HUES48 (cell line): ENCODE measurements at regions not wholly inside any gene's neighbourhood (a gene's known extent, or its start where the extent isn't known, plus 50 kb on each side); places are given as distances from the start of the nearest gene placed in this dataset.

Source experiments
- H3K27ac ChIP-seq: one replicate; pipeline ENCODE4 v1.7.0; 2013; ENCODE audit warnings: low read depth, low read length, inconsistent platforms
- H3K27me3 ChIP-seq: 2 replicates; pipeline ENCODE4 v1.6.1; 2013; ENCODE audit warnings: mild to moderate bottlenecking, low read length; ENCODE audit not compliant: control insufficient read depth, insufficient read depth
- H3K36me3 ChIP-seq: 2 replicates; pipeline ENCODE4 v1.6.1; 2013; ENCODE audit warnings: low read length; ENCODE audit not compliant: control insufficient read depth, insufficient read depth
- H3K4me1 ChIP-seq: 2 replicates; pipeline ENCODE4 v1.6.1; 2013; ENCODE audit warnings: mild to moderate bottlenecking, low read length; ENCODE audit not compliant: control insufficient read depth, insufficient read depth
- H3K4me3 ChIP-seq: 2 replicates; pipeline ENCODE4 v1.5.1; 2013; ENCODE audit warnings: mild to moderate bottlenecking, low read depth, low read length
- H3K9ac ChIP-seq: 2 replicates; pipeline ENCODE4 v1.6.1; 2013; ENCODE audit warnings: mild to moderate bottlenecking, low read depth, low read length, moderate library complexity
- H3K9me3 ChIP-seq: 2 replicates; pipeline ENCODE4 v1.6.1; 2013; ENCODE audit warnings: low read length; ENCODE audit not compliant: control insufficient read depth, insufficient read depth

DNA sequence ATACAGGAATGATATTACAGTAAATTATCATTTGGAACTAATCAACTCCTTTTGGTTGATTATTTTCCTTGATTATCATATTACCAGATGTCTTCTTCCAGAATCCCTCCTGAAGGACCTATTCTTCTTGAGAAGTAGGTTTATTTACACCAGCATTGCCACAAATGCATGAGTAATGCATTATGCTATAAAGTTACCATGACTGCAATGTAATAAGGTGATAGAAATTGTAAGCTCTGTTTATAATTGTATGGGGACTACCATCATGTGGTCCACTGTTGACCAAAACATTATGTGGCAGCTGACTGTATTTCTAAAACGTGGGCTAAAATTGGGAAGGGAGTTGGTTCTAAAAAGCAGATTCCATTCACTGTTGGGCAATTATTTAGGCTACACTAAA, 602.2 kb downstream of the NYAP2 start:
- no peaks in the 10 kb centered on the region for H3K9me3 ChIP-seq
- H3K36me3 ChIP-seq = no peaks in the 10 kb centered on the region
- H3K27ac ChIP-seq = no peak overlapping the region
- H3K9ac ChIP-seq = no peak overlapping the region
- no peak overlapping the region for H3K4me3 ChIP-seq
- no peaks in the 10 kb centered on the region for H3K27me3 ChIP-seq
- no peaks in the 10 kb centered on the region for H3K4me1 ChIP-seq

GRCh38 chr2:225999692-226000091, 600.2 kb downstream of the NYAP2 start:
- no peaks in the 10 kb centered on the region for H3K4me1 ChIP-seq
- no peak overlapping the region for H3K9ac ChIP-seq
- H3K27ac ChIP-seq = no peak overlapping the region
- no peaks in the 10 kb centered on the region for H3K9me3 ChIP-seq
- no peaks in the 10 kb centered on the region for H3K36me3 ChIP-seq
- H3K27me3 ChIP-seq = no peaks in the 10 kb centered on the region
- H3K4me3 ChIP-seq = no peak overlapping the region

DNA sequence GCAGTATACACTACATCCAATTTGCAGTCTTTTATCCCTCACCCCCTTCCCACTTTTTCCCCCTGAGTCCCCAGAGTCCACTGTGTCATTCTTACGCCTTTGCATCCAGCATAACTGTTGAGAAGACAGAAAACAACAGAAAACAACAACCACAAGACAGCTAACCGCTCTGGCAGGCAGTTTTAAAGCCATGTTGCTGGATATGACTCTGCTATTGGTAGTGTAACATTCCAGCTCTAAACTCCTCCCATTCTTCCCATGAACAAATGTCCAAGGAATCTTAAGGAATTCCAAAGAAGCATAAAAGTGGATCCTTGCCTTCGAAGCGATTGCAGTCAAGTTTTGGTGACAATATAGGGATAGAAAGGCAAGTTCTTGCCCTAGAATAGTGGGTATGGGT, 599.1 kb downstream of the NYAP2 start:
- no peak overlapping the region for H3K9ac ChIP-seq
- H3K4me3 ChIP-seq = no peak overlapping the region
- no peaks in the 10 kb centered on the region for H3K36me3 ChIP-seq
- H3K9me3 ChIP-seq = no peaks in the 10 kb centered on the region
- H3K4me1 ChIP-seq = no peaks in the 10 kb centered on the region
- no peaks in the 10 kb centered on the region for H3K27me3 ChIP-seq
- no peak overlapping the region for H3K27ac ChIP-seq

DNA sequence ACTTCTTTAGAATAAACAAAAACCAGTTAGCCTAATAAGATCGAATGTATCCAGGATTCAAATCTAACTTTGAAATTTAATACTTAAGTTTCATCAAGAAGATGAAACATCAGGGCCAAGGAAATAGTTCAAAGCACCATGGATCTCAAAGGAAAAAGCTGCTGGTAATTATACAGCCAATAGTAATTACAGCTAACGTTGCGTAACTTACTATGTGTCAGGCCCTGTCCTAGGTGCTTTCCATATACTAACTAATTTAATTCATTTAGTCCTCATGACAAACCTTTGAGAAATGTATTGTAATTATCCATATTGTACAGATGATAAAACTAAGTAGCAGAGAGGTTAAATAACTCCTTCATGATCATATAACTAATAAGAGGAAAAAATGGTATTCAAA, 598.6 kb downstream of the NYAP2 start:
- Histone ChIP-seq H3K9ac (no peak overlapping the region), H3K9me3 (no peaks in the 10 kb centered on the region), H3K36me3 (no peaks in the 10 kb centered on the region), H3K27ac (no peak overlapping the region), H3K4me1 (no peaks in the 10 kb centered on the region), H3K27me3 (no peaks in the 10 kb centered on the region), H3K4me3 (no peak overlapping the region)

DNA sequence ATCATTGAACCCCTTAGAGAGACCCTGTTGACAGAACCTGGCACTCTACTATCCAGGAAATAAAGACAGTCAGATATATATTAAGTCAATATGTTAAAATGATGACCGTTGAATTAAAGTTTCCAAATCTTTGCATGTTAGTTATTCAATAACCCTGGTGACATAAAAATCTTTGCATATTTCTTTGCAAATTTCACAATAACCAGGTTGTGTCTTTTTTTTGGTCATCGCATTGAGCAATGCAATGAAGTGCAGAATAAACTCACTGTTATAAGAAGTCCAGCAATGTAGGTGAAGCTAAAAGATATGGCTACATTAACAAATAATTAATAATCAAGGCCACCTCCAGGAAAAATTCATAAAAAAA, 596.9 kb downstream of the NYAP2 start:
- no peak overlapping the region for H3K27ac ChIP-seq

DNA sequence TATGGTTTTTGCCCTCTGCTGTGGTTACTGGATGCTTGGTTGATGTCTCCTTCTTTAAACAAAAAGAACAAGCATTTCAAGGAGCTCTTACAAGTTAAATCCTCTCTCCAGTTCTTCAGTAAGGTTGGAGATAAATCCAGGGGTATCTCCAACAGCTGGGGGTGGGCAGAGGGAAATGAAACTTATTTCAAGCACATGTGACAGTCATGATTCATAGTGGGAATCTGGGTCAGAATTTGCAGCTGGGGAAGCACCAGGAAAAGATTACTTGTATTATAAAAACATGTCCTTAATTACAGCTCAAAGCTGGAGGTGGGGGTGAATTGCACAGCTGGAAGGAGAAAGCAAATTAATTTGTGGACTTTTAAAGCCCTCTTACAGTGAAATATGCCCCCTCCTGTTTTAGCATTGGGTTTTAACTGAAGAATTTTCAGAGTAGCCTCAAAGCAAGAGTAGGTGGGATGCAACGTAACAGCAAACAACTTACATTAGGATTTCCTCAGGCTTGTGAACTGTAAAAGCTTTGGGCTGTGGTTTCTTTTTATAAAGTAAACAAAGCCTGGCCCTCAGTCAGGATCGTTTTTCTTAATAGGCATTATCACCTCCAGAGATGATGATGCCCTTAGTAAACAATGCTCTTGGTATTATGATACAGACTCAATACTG, 596.4 kb downstream of the NYAP2 start:
- no peaks in the 10 kb centered on the region for H3K36me3 ChIP-seq
- no peak overlapping the region for H3K9ac ChIP-seq
- no peak overlapping the region for H3K27ac ChIP-seq
- no peak overlapping the region for H3K4me3 ChIP-seq
- no peaks in the 10 kb centered on the region for H3K4me1 ChIP-seq
- no peaks in the 10 kb centered on the region for H3K9me3 ChIP-seq
- H3K27me3 ChIP-seq = no peaks in the 10 kb centered on the region

More for the DNA sequence above, 596.9 kb downstream of the NYAP2 start:
- H3K36me3 ChIP-seq = no peaks in the 10 kb centered on the region
- H3K4me3 ChIP-seq = no peak overlapping the region
- no peaks in the 10 kb centered on the region for H3K27me3 ChIP-seq
- H3K9me3 ChIP-seq = no peaks in the 10 kb centered on the region
- no peak overlapping the region for H3K9ac ChIP-seq
- no peaks in the 10 kb centered on the region for H3K4me1 ChIP-seq

- Histone ChIP-seq H3K27ac (no peak overlapping the region), H3K9me3 (no peaks in the 10 kb centered on the region), H3K4me1 (no peaks in the 10 kb centered on the region), H3K9ac (no peak overlapping the region), H3K36me3 (no peaks in the 10 kb centered on the region), H3K27me3 (no peaks in the 10 kb centered on the region), H3K4me3 (no peak overlapping the region)
Observed at GRCh38 chr2:225994748-225995405, 595.4 kb downstream of the NYAP2 start.

DNA sequence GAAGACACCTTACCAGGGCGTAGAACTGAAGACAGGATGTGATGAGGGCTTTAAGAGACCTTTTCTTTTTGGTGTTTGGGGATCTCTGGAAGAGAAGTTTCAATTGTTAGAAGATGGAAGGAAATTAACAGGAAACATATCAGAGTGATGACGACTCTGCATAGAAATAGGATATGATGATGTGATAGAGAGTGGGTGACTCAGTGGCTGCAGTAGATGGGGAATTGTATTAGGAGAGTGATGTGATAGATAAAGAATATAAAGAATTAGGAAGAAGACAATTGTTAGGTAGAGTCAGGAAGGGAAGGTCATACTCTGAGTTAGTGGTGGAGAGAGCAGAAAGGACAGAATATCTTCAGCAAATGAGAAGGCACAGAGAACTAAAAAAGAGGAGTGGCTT, 593.9 kb downstream of the NYAP2 start:
- H3K27ac ChIP-seq = no peak overlapping the region
- H3K36me3 ChIP-seq = no peaks in the 10 kb centered on the region
- no peaks in the 10 kb centered on the region for H3K4me1 ChIP-seq
- no peaks in the 10 kb centered on the region for H3K9me3 ChIP-seq
- no peaks in the 10 kb centered on the region for H3K27me3 ChIP-seq
- H3K4me3 ChIP-seq = no peak overlapping the region
- H3K9ac ChIP-seq = no peak overlapping the region

- no peaks in the 10 kb centered on the region for H3K9me3 ChIP-seq
- no peaks in the 10 kb centered on the region for H3K36me3 ChIP-seq
Observed at GRCh38 chr2:225989809-225990208, 590.3 kb downstream of the NYAP2 start.

GRCh38 chr2:225980372-225980771, 580.9 kb downstream of the NYAP2 start:
- Histone ChIP-seq H3K4me1 (no peaks in the 10 kb centered on the region), H3K9ac (no peak overlapping the region), H3K27me3 (no peaks in the 10 kb centered on the region), H3K36me3 (no peaks in the 10 kb centered on the region), H3K4me3 (no peak overlapping the region), H3K9me3 (no peaks in the 10 kb centered on the region), H3K27ac (no peak overlapping the region)

More at GRCh38 chr2:225989809-225990208, 590.3 kb downstream of the NYAP2 start:
- Histone ChIP-seq H3K27me3 (no peaks in the 10 kb centered on the region), H3K27ac (no peak overlapping the region), H3K4me1 (no peaks in the 10 kb centered on the region), H3K4me3 (no peak overlapping the region), H3K9ac (no peak overlapping the region)

DNA sequence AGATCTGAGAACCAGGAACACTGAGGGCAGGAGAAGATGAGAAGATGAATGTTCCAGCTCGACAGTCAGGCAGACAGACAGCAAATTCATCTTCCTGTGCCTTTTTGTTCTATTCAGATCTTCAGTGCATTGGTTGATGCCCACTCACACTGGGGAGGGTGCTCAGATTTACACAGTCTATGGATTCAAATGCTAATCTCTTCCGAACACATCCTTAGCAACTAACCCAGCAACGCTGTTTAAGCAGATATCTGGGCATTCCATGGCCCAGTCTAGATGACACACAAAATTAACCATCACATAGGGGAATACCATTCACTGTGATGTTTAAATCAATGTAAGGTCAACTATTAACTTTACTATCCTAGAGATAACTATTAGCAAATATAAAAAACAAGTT, 571.9 kb downstream of the NYAP2 start:
- Histone ChIP-seq H3K27ac (no peak overlapping the region), H3K4me1 (no peaks in the 10 kb centered on the region), H3K9ac (no peak overlapping the region), H3K36me3 (no peaks in the 10 kb centered on the region), H3K4me3 (no peak overlapping the region), H3K9me3 (peaks cover 5% of the 10 kb centered on the region), H3K27me3 (no peaks in the 10 kb centered on the region)
